ENCODE measurements at regions not wholly inside any gene's neighbourhood (a gene's known extent, or its start where the extent isn't known, plus 50 kb on each side); places are given as distances from the start of the nearest gene placed in this dataset.

GRCh38 chr16:35506018-35506897, 2046.8 kb downstream of the TP53TG3F start (continued):
- TF ChIP-seq POLR2H (tag; IDR thresholded peaks at IDR 0.05; ENCODE audit: low read depth) (no peak), TCF7L2 (IDR thresholded peaks at IDR 0.05; ENCODE audit: low read depth, low read length) (no peak), FOXP1 (CRISPR knock-in tag; IDR thresholded peaks at IDR 0.05) (no peak), TFAP4 (CRISPR knock-in tag; IDR thresholded peaks at IDR 0.05; ENCODE audit: borderline replicate concordance) (peak; percentile 41), ZZZ3 (IDR thresholded peaks at IDR 0.05) (no peak), PCBP1 (IDR thresholded peaks at IDR 0.05; ENCODE audit: low read depth, low read length, poor library complexity, severe bottlenecking) (no peak), NEUROD1 (IDR thresholded peaks at IDR 0.05; ENCODE audit: borderline replicate concordance, low read depth, low read length, partially characterized antibody) (no peak), HLTF (IDR thresholded peaks at IDR 0.05) (no peak), GABPB1 (CRISPR knock-in tag; IDR thresholded peaks at IDR 0.05) (no peak), SMAD3 (CRISPR knock-in tag; conservative IDR thresholded peaks at IDR 0.05) (no peak), FOXK2 (conservative IDR thresholded peaks at IDR 0.05 in 1 of 2, IDR thresholded peaks at IDR 0.05 in 1 of 2; ENCODE audit: low read depth in 2 of 2) (no peak), ZNF175 (CRISPR knock-in tag; IDR thresholded peaks at IDR 0.05; ENCODE audit: low read depth) (no peak), KAT7 (CRISPR knock-in tag; IDR thresholded peaks at IDR 0.05; ENCODE audit: borderline replicate concordance) (no peak), HES1 (IDR thresholded peaks at IDR 0.05; ENCODE audit: low read depth) (no peak), PKNOX1 (IDR thresholded peaks at IDR 0.05) (no peak), JUNB (CRISPR knock-in tag; conservative IDR thresholded peaks at IDR 0.05) (no peak), DNMT1 (IDR thresholded peaks at IDR 0.05) (no peak), POLR2AphosphoS2 (IDR thresholded peaks at IDR 0.05; ENCODE audit: low read length) (no peak), TSC22D4 (tag; IDR thresholded peaks at IDR 0.05) (no peak), ZFP30 (CRISPR knock-in tag; IDR thresholded peaks at IDR 0.05; ENCODE audit: borderline replicate concordance) (no peak), SETDB1 (IDR thresholded peaks at IDR 0.05; ENCODE audit: low read length) (no peak), HMG20B (CRISPR knock-in tag; IDR thresholded peaks at IDR 0.05) (no peak), NR2C2 (CRISPR knock-in tag; IDR thresholded peaks at IDR 0.05) (no peak), NR2C2 (tag; IDR thresholded peaks at IDR 0.05) (peak; percentile 89), NCOA1 (IDR thresholded peaks at IDR 0.05; ENCODE audit: low read depth) (no peak), MAFK (IDR thresholded peaks at IDR 0.05; ENCODE audit: low read length) (no peak), ZNF561 (CRISPR knock-in tag; conservative IDR thresholded peaks at IDR 0.05) (no peak)

Measured in K562 (cell line).